ENCODE measurements at regions not wholly inside any gene's neighbourhood (a gene's known extent, or its start where the extent isn't known, plus 50 kb on each side); places are given as distances from the start of the nearest gene placed in this dataset.

GRCh38 chr9:79237861-79238260 lies 333.9 kb upstream of the TLE4 start:
- Histone ChIP-seq H3K27ac (no peak overlapping the region), H3K4me3 (no peak overlapping the region), H3K4me1 (replicated peaks in 1 of 2) (peaks cover 2 to 3% of the 10 kb centered on the region in 2 donors)
- WGBS, 10 experiments: 0 to 100% (median 40%) methylated on average over 1 of the region's 1 CpG; no CpG with 5 or more reads in 2 of the 10 experiments
- no peak for ATAC-seq (replicated peaks in 6 of 8)
- in situ Hi-C loops (cut with MboI; ENCODE audit: low pct_unique_long_range_greater_than_20kb in 2 of 9, low sequenced_read_pairs in 9 of 9, unreplicated experiment in 9 of 9): no loop called here

GRCh38 chr9:79240774-79241173 lies 331.0 kb upstream of the TLE4 start:
- WGBS, 10 experiments: 29 to 100% (median 71%) methylated on average over 1 to 3 of the region's 3 CpGs; no CpG with 5 or more reads in 2 of the 10 experiments
- Histone ChIP-seq H3K4me3 (no peak overlapping the region), H3K4me1 (replicated peaks in 1 of 2) (peaks cover 2 to 3% of the 10 kb centered on the region in 2 donors), H3K27ac (no peak overlapping the region)
- ATAC-seq (replicated peaks in 6 of 8): no peak
- in situ Hi-C loops (cut with MboI; ENCODE audit: low pct_unique_long_range_greater_than_20kb in 2 of 9, low sequenced_read_pairs in 9 of 9, unreplicated experiment in 9 of 9): no loop called here

GRCh38 chr9:79242489-79242888 lies 329.3 kb upstream of the TLE4 start:
- in situ Hi-C loops (cut with MboI; ENCODE audit: low pct_unique_long_range_greater_than_20kb in 2 of 9, low sequenced_read_pairs in 9 of 9, unreplicated experiment in 9 of 9): no loop called here
- peak in 1 of 8 experiments; percentile 59 for ATAC-seq (replicated peaks in 6 of 8)
- WGBS, 10 experiments: 25 to 100% (median 61%) methylated on average over 1 to 2 of the region's 2 CpGs; no CpG with 5 or more reads in 4 of the 10 experiments

GRCh38 chr9:79246170-79246569 lies 325.6 kb upstream of the TLE4 start:
- no peak overlapping the region for H3K4me3 ChIP-seq
- H3K27ac ChIP-seq: no peak overlapping the region
- ATAC-seq (replicated peaks in 6 of 8): no peak
- in situ Hi-C loops (cut with MboI; ENCODE audit: low pct_unique_long_range_greater_than_20kb in 2 of 9, low sequenced_read_pairs in 9 of 9, unreplicated experiment in 9 of 9): no loop called here
- 20 to 100% (median 74%) methylated on average over 1 of the region's 1 CpG; no CpG with 5 or more reads in 2 of the 10 experiments for WGBS, 10 experiments
- H3K4me1 ChIP-seq (replicated peaks in 1 of 2): peaks cover 2 to 3% of the 10 kb centered on the region in 2 donors

More at GRCh38 chr9:79242489-79242888, 329.3 kb upstream of the TLE4 start:
- no peak overlapping the region for H3K4me3 ChIP-seq
- H3K4me1 ChIP-seq (replicated peaks in 1 of 2): peaks cover 2 to 3% of the 10 kb centered on the region in 2 donors
- H3K27ac ChIP-seq: no peak overlapping the region

GRCh38 chr9:79247021-79247420 lies 324.7 kb upstream of the TLE4 start:
- no peak for ATAC-seq (replicated peaks in 6 of 8)
- Histone ChIP-seq H3K4me1 (replicated peaks in 1 of 2) (peaks cover 2 to 3% of the 10 kb centered on the region in 2 donors), H3K27ac (no peak overlapping the region), H3K4me3 (no peak overlapping the region)
- in situ Hi-C loops (cut with MboI; ENCODE audit: low pct_unique_long_range_greater_than_20kb in 2 of 9, low sequenced_read_pairs in 9 of 9, unreplicated experiment in 9 of 9): no loop called here

GRCh38 chr9:79250806-79251205 lies 321.0 kb upstream of the TLE4 start:
- in situ Hi-C loops (cut with MboI; ENCODE audit: low pct_unique_long_range_greater_than_20kb in 2 of 9, low sequenced_read_pairs in 9 of 9, unreplicated experiment in 9 of 9): no loop called here
- 0 to 100% (median 59%) methylated on average over 1 of the region's 1 CpG; no CpG with 5 or more reads in 4 of the 10 experiments for WGBS, 10 experiments
- H3K27ac ChIP-seq: no peak overlapping the region
- no peak overlapping the region for H3K4me3 ChIP-seq
- no peak for ATAC-seq (replicated peaks in 6 of 8)
- peaks cover 11% of the 10 kb centered on the region in 2 donors for H3K4me1 ChIP-seq (replicated peaks in 1 of 2)

GRCh38 chr9:79254900-79255650 lies 316.7 kb upstream of the TLE4 start:
- 33 to 100% (median 69%) methylated on average over 1 to 7 of the region's 8 CpGs; no CpG with 5 or more reads in 1 of the 10 experiments for WGBS, 10 experiments
- no peak for ATAC-seq (replicated peaks in 6 of 8)
- peaks cover 20 to 33% of the 10 kb centered on the region in 2 donors for H3K4me1 ChIP-seq (replicated peaks in 1 of 2)
- H3K4me3 ChIP-seq: peak overlapping the region in 3 of 5 donors; percentile 3 to 36 (median 32)
- in situ Hi-C loops (cut with MboI; ENCODE audit: low pct_unique_long_range_greater_than_20kb in 2 of 9, low sequenced_read_pairs in 9 of 9, unreplicated experiment in 9 of 9): no loop called here
- peak overlapping the region; percentile 9 to 21 for H3K27ac ChIP-seq

GRCh38 chr9:79255651-79256260 lies 316.0 kb upstream of the TLE4 start:
- 2 to 74% (median 13%) methylated on average over 4 to 10 of the region's 10 CpGs for WGBS, 10 experiments
- peak in 5 of 8 experiments; percentile 2 to 29 (median 9) for ATAC-seq (replicated peaks in 6 of 8)
- Histone ChIP-seq H3K27ac (peak overlapping the region; percentile 9 to 21), H3K4me3 (peak overlapping the region in 3 of 5 donors; percentile 3 to 36 (median 32)), H3K4me1 (replicated peaks in 1 of 2) (peaks cover 20 to 33% of the 10 kb centered on the region in 2 donors)
- in situ Hi-C loops (cut with MboI; ENCODE audit: low pct_unique_long_range_greater_than_20kb in 2 of 9, low sequenced_read_pairs in 9 of 9, unreplicated experiment in 9 of 9): no loop called here

- H3K27ac ChIP-seq: peak overlapping the region; percentile 82 to 85
- H3K4me3 ChIP-seq: peak overlapping the region; percentile 10 to 36 (median 24)
- in situ Hi-C loops (cut with MboI; ENCODE audit: low pct_unique_long_range_greater_than_20kb in 2 of 9, low sequenced_read_pairs in 9 of 9, unreplicated experiment in 9 of 9): no loop called here
- WGBS, 10 experiments: 0 to 11% (median 2%) methylated on average over 5 to 14 of the region's 15 CpGs
- H3K4me1 ChIP-seq (replicated peaks in 1 of 2): peaks cover 20 to 33% of the 10 kb centered on the region in 2 donors
- peak; percentile 76 to 94 (median 83) for ATAC-seq (replicated peaks in 6 of 8)
Observed at GRCh38 chr9:79256691-79257213, 315.0 kb upstream of the TLE4 start.

GRCh38 chr9:79257228-79257781 lies 314.5 kb upstream of the TLE4 start:
- peak overlapping the region; percentile 10 to 36 (median 24) for H3K4me3 ChIP-seq
- in situ Hi-C loops (cut with MboI; ENCODE audit: low pct_unique_long_range_greater_than_20kb in 2 of 9, low sequenced_read_pairs in 9 of 9, unreplicated experiment in 9 of 9): no loop called here

GRCh38 chr9:79257790-79258351 lies 313.9 kb upstream of the TLE4 start:
- peak in 5 of 8 experiments; percentile 44 to 53 (median 52) for ATAC-seq (replicated peaks in 6 of 8)
- WGBS, 10 experiments: 10 to 90% (median 61%) methylated on average over 1 to 17 of the region's 21 CpGs
- Histone ChIP-seq H3K4me3 (peak overlapping the region; percentile 10 to 36 (median 24)), H3K27ac (peak overlapping the region; percentile 82 to 85), H3K4me1 (replicated peaks in 1 of 2) (peaks cover 20 to 33% of the 10 kb centered on the region in 2 donors)
- in situ Hi-C loops (cut with MboI; ENCODE audit: low pct_unique_long_range_greater_than_20kb in 2 of 9, low sequenced_read_pairs in 9 of 9, unreplicated experiment in 9 of 9): no loop called here

More at GRCh38 chr9:79257228-79257781, 314.5 kb upstream of the TLE4 start:
- WGBS, 10 experiments: 0 to 54% (median 2%) methylated on average over 1 to 9 of the region's 19 CpGs; no CpG with 5 or more reads in 2 of the 10 experiments
- Histone ChIP-seq H3K4me1 (replicated peaks in 1 of 2) (peaks cover 20 to 33% of the 10 kb centered on the region in 2 donors), H3K27ac (peak overlapping the region; percentile 82 to 85)
- peak; percentile 8 to 57 (median 52) for ATAC-seq (replicated peaks in 6 of 8)

GRCh38 chr9:79259858-79260257 lies 311.9 kb upstream of the TLE4 start:
- no peak overlapping the region for H3K27ac ChIP-seq
- ATAC-seq (replicated peaks in 6 of 8): no peak
- in situ Hi-C loops (cut with MboI; ENCODE audit: low pct_unique_long_range_greater_than_20kb in 2 of 9, low sequenced_read_pairs in 9 of 9, unreplicated experiment in 9 of 9): no loop called here
- 67 to 100% (median 93%) methylated on average over 2 to 4 of the region's 4 CpGs for WGBS, 10 experiments
- no peak overlapping the region for H3K4me3 ChIP-seq
- peaks cover 32 to 42% of the 10 kb centered on the region in 2 donors for H3K4me1 ChIP-seq (replicated peaks in 1 of 2)
